ENCODE measurements at regions not wholly inside any gene's neighbourhood (a gene's known extent, or its start where the extent isn't known, plus 50 kb on each side); places are given as distances from the start of the nearest gene placed in this dataset.

GRCh38 chr18:75491361-75491760, 63.9 kb upstream of the SMIM21 start:
- H2AFZ ChIP-seq = no peak overlapping the region
- no peaks in the 10 kb centered on the region for H3K36me3 ChIP-seq (ENCODE audit: low read depth)
- H3K9me2 ChIP-seq (ENCODE audit: insufficient read depth) = no peaks in the 10 kb centered on the region
- DNase-seq = no peak
- ChIA-PET POLR2A (ENCODE audit: unreplicated experiment) (no interaction called here), CTCF (no interaction called here)
- no peaks in the 10 kb centered on the region for H3K4me1 ChIP-seq (replicated peaks; ENCODE audit: insufficient read depth)
- H3K9me3 ChIP-seq (ENCODE audit: insufficient read depth, low read depth) = no peaks in the 10 kb centered on the region
- TF ChIP-seq CTCF (conservative IDR thresholded peaks at IDR 0.05) = no peak
- no peak for TF ChIP-seq EZH2 (IDR thresholded peaks at IDR 0.05; ENCODE audit: low read depth)
- no TSS peak for BruUV-seq (replicated peaks)
- no peak overlapping the region for H3K4me2 ChIP-seq
- no peak overlapping the region for H3K4me3 ChIP-seq
- no peaks in the 10 kb centered on the region for H4K20me1 ChIP-seq (ENCODE audit: insufficient read depth)
- peaks cover 24% of the 10 kb centered on the region; the same call in 1 of the 2 replicates for H3K27me3 ChIP-seq (ENCODE audit: insufficient read depth, low read depth)
- no peaks in the 10 kb centered on the region for H3F3A ChIP-seq (ENCODE audit: insufficient read depth, low read depth)
- intact Hi-C loops (cut with micrococcal nuclease; ENCODE audit: unreplicated experiment) = no loop called here
- H3K79me2 ChIP-seq (ENCODE audit: low read depth) = no peaks in the 10 kb centered on the region
- no peak overlapping the region for H3K27ac ChIP-seq

- Histone ChIP-seq H3K36me3 (ENCODE audit: low read depth) (no peaks in the 10 kb centered on the region), H3K4me2 (no peak overlapping the region), H3K27ac (no peak overlapping the region), H3K4me3 (no peak overlapping the region), H2AFZ (no peak overlapping the region), H3K79me2 (ENCODE audit: low read depth) (no peaks in the 10 kb centered on the region), H3K9me3 (ENCODE audit: insufficient read depth, low read depth) (no peaks in the 10 kb centered on the region), H3K9me2 (ENCODE audit: insufficient read depth) (no peaks in the 10 kb centered on the region), H3K27me3 (ENCODE audit: insufficient read depth, low read depth) (peaks cover 8% of the 10 kb centered on the region; the same call in 1 of the 2 replicates), H4K20me1 (ENCODE audit: insufficient read depth) (no peaks in the 10 kb centered on the region), H3F3A (ENCODE audit: insufficient read depth, low read depth) (no peaks in the 10 kb centered on the region), H3K4me1 (replicated peaks; ENCODE audit: insufficient read depth) (no peaks in the 10 kb centered on the region)
- intact Hi-C loops (cut with micrococcal nuclease; ENCODE audit: unreplicated experiment) = no loop called here
- CTCF ChIA-PET = no interaction called here
- no peak for DNase-seq
- TF ChIP-seq CTCF (conservative IDR thresholded peaks at IDR 0.05) (no peak), EZH2 (IDR thresholded peaks at IDR 0.05; ENCODE audit: low read depth) (no peak)
- no TSS peak for BruUV-seq (replicated peaks)
- POLR2A ChIA-PET (ENCODE audit: unreplicated experiment) = no interaction called here
Observed at GRCh38 chr18:75489493-75490190, 62.1 kb upstream of the SMIM21 start.

GRCh38 chr18:75483662-75484061, 56.2 kb upstream of the SMIM21 start:
- Histone ChIP-seq H3K36me3 (ENCODE audit: low read depth) (no peaks in the 10 kb centered on the region), H3F3A (ENCODE audit: insufficient read depth, low read depth) (no peaks in the 10 kb centered on the region), H3K4me3 (no peak overlapping the region), H3K27ac (no peak overlapping the region), H2AFZ (no peak overlapping the region), H3K4me2 (no peak overlapping the region), H3K27me3 (ENCODE audit: insufficient read depth, low read depth) (peaks cover 9% of the 10 kb centered on the region; the same call in 1 of the 2 replicates), H3K79me2 (ENCODE audit: low read depth) (no peaks in the 10 kb centered on the region), H3K9me2 (ENCODE audit: insufficient read depth) (no peaks in the 10 kb centered on the region), H3K4me1 (replicated peaks; ENCODE audit: insufficient read depth) (no peaks in the 10 kb centered on the region), H4K20me1 (ENCODE audit: insufficient read depth) (no peaks in the 10 kb centered on the region), H3K9me3 (ENCODE audit: insufficient read depth, low read depth) (no peaks in the 10 kb centered on the region)
- BruUV-seq (replicated peaks) = no TSS peak
- TF ChIP-seq EZH2 (IDR thresholded peaks at IDR 0.05; ENCODE audit: low read depth) (no peak), CTCF (conservative IDR thresholded peaks at IDR 0.05) (no peak)
- ChIA-PET POLR2A (ENCODE audit: unreplicated experiment) (no interaction called here), CTCF (no interaction called here)
- intact Hi-C loops (cut with micrococcal nuclease; ENCODE audit: unreplicated experiment) = no loop called here
- no peak for DNase-seq
